HCT116 (cell line): ENCODE measurements at regions not wholly inside any gene's neighbourhood (a gene's known extent, or its start where the extent isn't known, plus 50 kb on each side); places are given as distances from the start of the nearest gene placed in this dataset.

Source experiments
- POLR2A ChIP-seq: IDR thresholded peaks from 2 replicates; pipeline ENCODE4 v1.7.0; 2011; ENCODE audit warnings: borderline replicate concordance; ENCODE audit not compliant: insufficient read depth, insufficient read length; ENCODE audit errors: extremely low read depth
- POLR2AphosphoS5 ChIP-seq: IDR thresholded peaks from 2 replicates; pipeline ENCODE4 v1.6.1; 2011; ENCODE audit warnings: mild to moderate bottlenecking, low read depth, low read length, moderate library complexity
- TF ChIP-seq, protein P1 (sequence below): IDR thresholded peaks from 2 replicates; pipeline ENCODE4 v1.6.1; 2012
- TF ChIP-seq, protein P2 (sequence below), 3 experiments: fragments of 200-600 bp in 1 of 3; sonication (generic) in 1 of 3; IDR thresholded peaks in 2 of 3; conservative IDR thresholded peaks in 1 of 3; 2 replicates each; pipeline ENCODE4 v1.5.1; 2012 to 2017; ENCODE audit warnings: low read depth in 2 of 3, low read length in 2 of 3, antibody characterized with exemption in 1 of 3, borderline replicate concordance in 1 of 3, control low read depth in 1 of 3, mild to moderate bottlenecking in 1 of 3, mixed read lengths in 1 of 3, mixed run types in 1 of 3, moderate library complexity in 1 of 3; ENCODE audit not compliant: insufficient read depth in 1 of 3
- TF ChIP-seq, protein P3 (sequence below): IDR thresholded peaks from 2 replicates; pipeline ENCODE4 v1.6.1; 2011; ENCODE audit warnings: mild to moderate bottlenecking, low read length, moderate library complexity; ENCODE audit not compliant: insufficient replicate concordance; ENCODE audit errors: extremely low read depth
- TF ChIP-seq, protein P4 (sequence below): IDR thresholded peaks from 2 replicates; pipeline ENCODE4 v1.6.1; 2012; ENCODE audit warnings: low read depth

DNA sequence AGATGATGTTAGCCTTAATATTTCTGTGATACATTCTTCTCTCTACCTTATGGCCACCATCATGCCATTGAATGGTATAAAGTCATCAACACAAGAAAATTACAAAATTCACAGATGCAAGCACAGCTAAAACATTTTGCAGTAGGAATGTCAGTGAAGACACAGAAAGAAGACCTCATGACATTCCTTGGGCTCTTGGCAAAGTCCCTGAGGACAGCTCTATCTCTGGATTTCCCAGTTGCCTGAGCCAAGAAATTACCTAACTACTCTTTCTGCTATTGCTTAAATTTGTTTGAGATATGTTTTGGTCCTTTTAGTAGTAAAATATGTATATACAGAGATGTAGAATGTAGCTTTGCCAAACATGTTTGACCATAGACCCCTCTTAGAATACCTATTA is 201.0 kb upstream of the STXBP5 start:
- TF ChIP-seq, protein P1, sequence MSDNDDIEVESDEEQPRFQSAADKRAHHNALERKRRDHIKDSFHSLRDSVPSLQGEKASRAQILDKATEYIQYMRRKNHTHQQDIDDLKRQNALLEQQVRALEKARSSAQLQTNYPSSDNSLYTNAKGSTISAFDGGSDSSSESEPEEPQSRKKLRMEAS, result no peak
- TF ChIP-seq POLR2A (no peak), POLR2AphosphoS5 (no peak)
- TF ChIP-seq, protein P2, sequence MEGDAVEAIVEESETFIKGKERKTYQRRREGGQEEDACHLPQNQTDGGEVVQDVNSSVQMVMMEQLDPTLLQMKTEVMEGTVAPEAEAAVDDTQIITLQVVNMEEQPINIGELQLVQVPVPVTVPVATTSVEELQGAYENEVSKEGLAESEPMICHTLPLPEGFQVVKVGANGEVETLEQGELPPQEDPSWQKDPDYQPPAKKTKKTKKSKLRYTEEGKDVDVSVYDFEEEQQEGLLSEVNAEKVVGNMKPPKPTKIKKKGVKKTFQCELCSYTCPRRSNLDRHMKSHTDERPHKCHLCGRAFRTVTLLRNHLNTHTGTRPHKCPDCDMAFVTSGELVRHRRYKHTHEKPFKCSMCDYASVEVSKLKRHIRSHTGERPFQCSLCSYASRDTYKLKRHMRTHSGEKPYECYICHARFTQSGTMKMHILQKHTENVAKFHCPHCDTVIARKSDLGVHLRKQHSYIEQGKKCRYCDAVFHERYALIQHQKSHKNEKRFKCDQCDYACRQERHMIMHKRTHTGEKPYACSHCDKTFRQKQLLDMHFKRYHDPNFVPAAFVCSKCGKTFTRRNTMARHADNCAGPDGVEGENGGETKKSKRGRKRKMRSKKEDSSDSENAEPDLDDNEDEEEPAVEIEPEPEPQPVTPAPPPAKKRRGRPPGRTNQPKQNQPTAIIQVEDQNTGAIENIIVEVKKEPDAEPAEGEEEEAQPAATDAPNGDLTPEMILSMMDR (IDR thresholded peaks at IDR 0.05 in 2 of 3, conservative IDR thresholded peaks at IDR 0.05 in 1 of 3; ENCODE audit: borderline replicate concordance in 1 of 3, insufficient read depth in 1 of 3, low read depth in 2 of 3, low read length in 2 of 3), result no peak
- TF ChIP-seq, protein P3, sequence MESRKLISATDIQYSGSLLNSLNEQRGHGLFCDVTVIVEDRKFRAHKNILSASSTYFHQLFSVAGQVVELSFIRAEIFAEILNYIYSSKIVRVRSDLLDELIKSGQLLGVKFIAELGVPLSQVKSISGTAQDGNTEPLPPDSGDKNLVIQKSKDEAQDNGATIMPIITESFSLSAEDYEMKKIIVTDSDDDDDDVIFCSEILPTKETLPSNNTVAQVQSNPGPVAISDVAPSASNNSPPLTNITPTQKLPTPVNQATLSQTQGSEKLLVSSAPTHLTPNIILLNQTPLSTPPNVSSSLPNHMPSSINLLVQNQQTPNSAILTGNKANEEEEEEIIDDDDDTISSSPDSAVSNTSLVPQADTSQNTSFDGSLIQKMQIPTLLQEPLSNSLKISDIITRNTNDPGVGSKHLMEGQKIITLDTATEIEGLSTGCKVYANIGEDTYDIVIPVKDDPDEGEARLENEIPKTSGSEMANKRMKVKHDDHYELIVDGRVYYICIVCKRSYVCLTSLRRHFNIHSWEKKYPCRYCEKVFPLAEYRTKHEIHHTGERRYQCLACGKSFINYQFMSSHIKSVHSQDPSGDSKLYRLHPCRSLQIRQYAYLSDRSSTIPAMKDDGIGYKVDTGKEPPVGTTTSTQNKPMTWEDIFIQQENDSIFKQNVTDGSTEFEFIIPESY, result no peak
- TF ChIP-seq, protein P4, sequence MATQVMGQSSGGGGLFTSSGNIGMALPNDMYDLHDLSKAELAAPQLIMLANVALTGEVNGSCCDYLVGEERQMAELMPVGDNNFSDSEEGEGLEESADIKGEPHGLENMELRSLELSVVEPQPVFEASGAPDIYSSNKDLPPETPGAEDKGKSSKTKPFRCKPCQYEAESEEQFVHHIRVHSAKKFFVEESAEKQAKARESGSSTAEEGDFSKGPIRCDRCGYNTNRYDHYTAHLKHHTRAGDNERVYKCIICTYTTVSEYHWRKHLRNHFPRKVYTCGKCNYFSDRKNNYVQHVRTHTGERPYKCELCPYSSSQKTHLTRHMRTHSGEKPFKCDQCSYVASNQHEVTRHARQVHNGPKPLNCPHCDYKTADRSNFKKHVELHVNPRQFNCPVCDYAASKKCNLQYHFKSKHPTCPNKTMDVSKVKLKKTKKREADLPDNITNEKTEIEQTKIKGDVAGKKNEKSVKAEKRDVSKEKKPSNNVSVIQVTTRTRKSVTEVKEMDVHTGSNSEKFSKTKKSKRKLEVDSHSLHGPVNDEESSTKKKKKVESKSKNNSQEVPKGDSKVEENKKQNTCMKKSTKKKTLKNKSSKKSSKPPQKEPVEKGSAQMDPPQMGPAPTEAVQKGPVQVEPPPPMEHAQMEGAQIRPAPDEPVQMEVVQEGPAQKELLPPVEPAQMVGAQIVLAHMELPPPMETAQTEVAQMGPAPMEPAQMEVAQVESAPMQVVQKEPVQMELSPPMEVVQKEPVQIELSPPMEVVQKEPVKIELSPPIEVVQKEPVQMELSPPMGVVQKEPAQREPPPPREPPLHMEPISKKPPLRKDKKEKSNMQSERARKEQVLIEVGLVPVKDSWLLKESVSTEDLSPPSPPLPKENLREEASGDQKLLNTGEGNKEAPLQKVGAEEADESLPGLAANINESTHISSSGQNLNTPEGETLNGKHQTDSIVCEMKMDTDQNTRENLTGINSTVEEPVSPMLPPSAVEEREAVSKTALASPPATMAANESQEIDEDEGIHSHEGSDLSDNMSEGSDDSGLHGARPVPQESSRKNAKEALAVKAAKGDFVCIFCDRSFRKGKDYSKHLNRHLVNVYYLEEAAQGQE, result no peak
